OCI-LY1 (cell line): ENCODE measurements at regions not wholly inside any gene's neighbourhood (a gene's known extent, or its start where the extent isn't known, plus 50 kb on each side); places are given as distances from the start of the nearest gene placed in this dataset.

ENCODE experiments used
- H2AFZ ChIP-seq: fragments of 200-600 bp; sonication (generic), shearing (Covaris generic); 2 replicates; pipeline ENCODE4 v1.6.0; 2014; ENCODE audit warnings: antibody characterized with exemption, mild to moderate bottlenecking, low read length
- H3F3A ChIP-seq: fragments of 200-600 bp; sonication (generic), shearing (Covaris generic); 2 replicates; pipeline ENCODE4 v1.6.0; 2014; ENCODE audit warnings: mild to moderate bottlenecking, antibody characterized with exemption, low read length, moderate library complexity; ENCODE audit not compliant: insufficient read depth
- H3K27ac ChIP-seq: fragments of 200-600 bp; sonication (generic); 2 replicates; pipeline ENCODE4 v1.5.1; 2014; ENCODE audit warnings: low read length, mixed run types, mild to moderate bottlenecking, low read depth; ENCODE audit not compliant: poor library complexity, severe bottlenecking
- H3K27me3 ChIP-seq: fragments of 200-600 bp; sonication (generic); 2 replicates; pipeline ENCODE4 v1.6.0; 2014; ENCODE audit warnings: antibody characterized with exemption, mild to moderate bottlenecking, low read length, moderate library complexity; ENCODE audit not compliant: insufficient read depth
- H3K36me3 ChIP-seq: fragments of 200-600 bp; sonication (generic); 2 replicates; pipeline ENCODE4 v1.6.1; 2014; ENCODE audit warnings: mild to moderate bottlenecking, antibody characterized with exemption, low read length, moderate library complexity, mixed read lengths; ENCODE audit not compliant: insufficient read depth
- H3K4me1 ChIP-seq: fragments of 200-600 bp; sonication (generic); 2 replicates; pipeline ENCODE4 v1.5.1; 2014; ENCODE audit warnings: mild to moderate bottlenecking, low read length, moderate library complexity; ENCODE audit not compliant: insufficient read depth, severe bottlenecking
- H3K4me2 ChIP-seq: fragments of 200-600 bp; sonication (generic), shearing (Covaris generic); 2 replicates; pipeline ENCODE4 v1.6.1; 2014; ENCODE audit warnings: low read length
- H3K4me3 ChIP-seq: fragments of 200-600 bp; sonication (generic); 2 replicates; pipeline ENCODE4 v1.5.1; 2014; ENCODE audit warnings: low read length, low read depth, mild to moderate bottlenecking, mixed read lengths; ENCODE audit not compliant: poor library complexity, severe bottlenecking
- H3K79me2 ChIP-seq: fragments of 200-600 bp; shearing (Covaris generic); 2 replicates; pipeline ENCODE4 v1.6.1; 2016; ENCODE audit warnings: mixed run types, low read length, mixed read lengths; ENCODE audit not compliant: insufficient read depth
- H3K9ac ChIP-seq: fragments of 200-600 bp; sonication (generic), shearing (Covaris generic); 2 replicates; pipeline ENCODE4 v1.6.1; 2014; ENCODE audit warnings: mild to moderate bottlenecking, low read length, mixed read lengths
- H3K9me2 ChIP-seq: fragments of 200-600 bp; sonication (generic), shearing (Covaris generic); 2 replicates; pipeline ENCODE4 v1.6.1; 2014; ENCODE audit warnings: low read depth, mild to moderate bottlenecking, low read length, mixed read lengths
- H3K9me3 ChIP-seq: fragments of 200-600 bp; shearing (Covaris generic); 2 replicates; pipeline ENCODE4 v1.6.1; 2014; ENCODE audit warnings: low read length, mixed read lengths
- H4K20me1 ChIP-seq: fragments of 200-600 bp; sonication (generic), shearing (Covaris generic); 2 replicates; pipeline ENCODE4 v1.6.0; 2016; ENCODE audit warnings: mild to moderate bottlenecking, low read length; ENCODE audit not compliant: insufficient read depth
- EZH2 ChIP-seq: fragments of 200-600 bp; sonication (generic), shearing (Covaris generic); IDR thresholded peaks from 2 replicates; pipeline ENCODE4 v1.8.0; 2017; ENCODE audit warnings: borderline replicate concordance, mixed run types, mild to moderate bottlenecking, antibody characterized with exemption, low read length, moderate library complexity, mixed read lengths
- TF ChIP-seq, protein P1 (sequence below): fragments of 200-600 bp; sonication (generic), shearing (Covaris generic); IDR thresholded peaks from 2 replicates; pipeline ENCODE4 v1.5.1; 2017; ENCODE audit warnings: mild to moderate bottlenecking, antibody characterized with exemption, low read length, moderate library complexity, mixed read lengths

DNA sequence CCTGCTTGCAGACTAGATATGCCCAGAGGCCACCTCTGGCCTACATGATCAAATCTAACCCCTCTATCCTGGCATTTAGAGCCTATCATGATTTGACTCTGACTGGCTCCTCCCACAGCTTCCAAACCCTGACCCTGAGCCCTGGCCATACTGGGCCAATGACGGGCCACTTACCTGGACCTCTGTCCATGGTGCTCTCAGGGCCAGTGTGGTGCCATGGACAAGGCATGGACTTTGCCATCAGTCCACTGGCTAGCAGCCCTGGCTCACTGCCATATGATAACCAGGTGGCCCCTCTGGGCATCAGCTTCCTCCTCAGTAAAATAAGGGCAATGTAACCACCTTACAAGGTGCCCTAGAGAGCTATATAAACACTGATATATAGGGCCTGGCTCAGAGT lies 713.4 kb downstream of the PTPRU start:
- Histone ChIP-seq H3K36me3 (no peaks in the 10 kb centered on the region), H3K9ac (no peak overlapping the region), H3K4me1 (no peaks in the 10 kb centered on the region), H3K79me2 (no peaks in the 10 kb centered on the region), H3K9me3 (no peaks in the 10 kb centered on the region), H3K9me2 (no peaks in the 10 kb centered on the region), H3K27ac (no peak overlapping the region), H3K4me3 (no peak overlapping the region), H3K27me3 (no peaks in the 10 kb centered on the region), H4K20me1 (no peaks in the 10 kb centered on the region), H3F3A (no peaks in the 10 kb centered on the region), H3K4me2 (no peak overlapping the region), H2AFZ (no peak overlapping the region)
- TF ChIP-seq, protein P1, sequence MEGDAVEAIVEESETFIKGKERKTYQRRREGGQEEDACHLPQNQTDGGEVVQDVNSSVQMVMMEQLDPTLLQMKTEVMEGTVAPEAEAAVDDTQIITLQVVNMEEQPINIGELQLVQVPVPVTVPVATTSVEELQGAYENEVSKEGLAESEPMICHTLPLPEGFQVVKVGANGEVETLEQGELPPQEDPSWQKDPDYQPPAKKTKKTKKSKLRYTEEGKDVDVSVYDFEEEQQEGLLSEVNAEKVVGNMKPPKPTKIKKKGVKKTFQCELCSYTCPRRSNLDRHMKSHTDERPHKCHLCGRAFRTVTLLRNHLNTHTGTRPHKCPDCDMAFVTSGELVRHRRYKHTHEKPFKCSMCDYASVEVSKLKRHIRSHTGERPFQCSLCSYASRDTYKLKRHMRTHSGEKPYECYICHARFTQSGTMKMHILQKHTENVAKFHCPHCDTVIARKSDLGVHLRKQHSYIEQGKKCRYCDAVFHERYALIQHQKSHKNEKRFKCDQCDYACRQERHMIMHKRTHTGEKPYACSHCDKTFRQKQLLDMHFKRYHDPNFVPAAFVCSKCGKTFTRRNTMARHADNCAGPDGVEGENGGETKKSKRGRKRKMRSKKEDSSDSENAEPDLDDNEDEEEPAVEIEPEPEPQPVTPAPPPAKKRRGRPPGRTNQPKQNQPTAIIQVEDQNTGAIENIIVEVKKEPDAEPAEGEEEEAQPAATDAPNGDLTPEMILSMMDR = no peak
- no peak for TF ChIP-seq EZH2

DNA sequence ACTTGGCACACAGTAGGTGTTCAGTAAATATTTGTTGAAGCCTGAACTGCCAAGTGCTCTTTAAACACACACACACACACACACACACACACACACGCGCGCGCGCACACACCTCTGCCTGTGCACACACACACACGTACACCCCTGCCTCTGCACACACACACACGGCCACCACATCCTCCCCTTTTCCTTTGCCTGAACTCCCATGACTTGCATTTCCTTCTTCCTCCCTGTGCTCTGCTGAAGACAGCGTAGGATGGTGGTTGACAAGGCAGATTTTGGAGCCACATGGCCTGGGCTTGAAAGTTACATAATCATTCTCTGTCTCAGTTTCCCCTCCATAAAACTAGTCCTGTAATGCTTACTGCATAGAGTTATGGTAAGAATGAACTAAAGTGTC lies 712.3 kb downstream of the PTPRU start:
- H3K9me3 ChIP-seq = no peaks in the 10 kb centered on the region
- H3K4me3 ChIP-seq = no peak overlapping the region
- no peaks in the 10 kb centered on the region for H3K4me1 ChIP-seq
- no peak overlapping the region for H3K27ac ChIP-seq
- H3K36me3 ChIP-seq = no peaks in the 10 kb centered on the region
- no peaks in the 10 kb centered on the region for H3K79me2 ChIP-seq
- TF ChIP-seq, protein P1 = no peak
- no peak for TF ChIP-seq EZH2
- no peak overlapping the region for H2AFZ ChIP-seq
- no peak overlapping the region for H3K4me2 ChIP-seq
- H4K20me1 ChIP-seq = no peaks in the 10 kb centered on the region
- H3K9ac ChIP-seq = no peak overlapping the region
- no peaks in the 10 kb centered on the region for H3K9me2 ChIP-seq
- H3F3A ChIP-seq = no peaks in the 10 kb centered on the region
- H3K27me3 ChIP-seq = no peaks in the 10 kb centered on the region

DNA sequence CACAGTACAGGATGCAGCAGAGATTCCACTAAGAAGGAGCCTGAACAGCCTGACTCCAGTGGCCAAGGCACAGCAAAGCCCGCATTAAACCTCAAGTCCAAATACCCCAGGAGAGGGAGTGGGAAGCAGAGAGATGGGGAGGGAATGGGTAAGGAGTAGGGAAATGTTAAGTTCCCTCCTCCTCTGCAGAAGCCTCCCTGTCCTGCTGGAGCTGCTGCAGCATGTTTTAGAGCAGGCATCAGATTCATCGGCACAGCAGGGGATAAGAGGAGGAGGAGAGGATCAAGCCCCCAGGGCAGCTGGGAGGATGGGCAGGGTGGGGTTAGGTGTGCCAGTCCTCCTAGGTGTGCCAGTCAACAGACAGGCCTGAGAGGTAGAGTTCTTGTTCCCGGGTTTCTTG lies 709.7 kb downstream of the PTPRU start:
- Histone ChIP-seq H3K79me2 (no peaks in the 10 kb centered on the region), H2AFZ (no peak overlapping the region), H3K27me3 (no peaks in the 10 kb centered on the region), H3K4me3 (no peak overlapping the region), H3K9me3 (no peaks in the 10 kb centered on the region), H3K36me3 (no peaks in the 10 kb centered on the region), H3F3A (no peaks in the 10 kb centered on the region), H3K27ac (no peak overlapping the region), H3K9me2 (no peaks in the 10 kb centered on the region), H3K4me1 (no peaks in the 10 kb centered on the region), H3K4me2 (no peak overlapping the region), H3K9ac (no peak overlapping the region), H4K20me1 (no peaks in the 10 kb centered on the region)
- no peak for TF ChIP-seq EZH2
- TF ChIP-seq, protein P1 = no peak
